ENCODE measurements at regions not wholly inside any gene's neighbourhood (a gene's known extent, or its start where the extent isn't known, plus 50 kb on each side); places are given as distances from the start of the nearest gene placed in this dataset.

DNA sequence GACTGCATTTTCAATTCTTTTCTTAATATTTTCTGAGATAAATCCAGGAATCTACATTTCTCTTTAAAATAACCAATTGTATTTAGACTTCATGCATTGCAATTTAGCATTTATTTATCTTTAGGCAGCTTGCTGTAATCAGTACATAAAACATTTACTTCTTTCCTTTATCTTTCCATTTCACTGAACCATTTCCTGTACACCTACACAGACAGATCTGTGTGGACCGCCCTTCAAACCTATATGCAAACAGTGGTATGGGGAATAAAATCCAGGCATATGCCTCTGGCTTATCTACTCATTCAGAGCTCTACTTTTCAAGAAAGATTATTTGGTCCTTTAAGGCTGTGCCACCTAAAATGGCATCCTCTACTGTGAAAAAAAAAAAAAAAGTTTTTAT, 640.0 kb downstream of the MAT2B start (continued):
- TF ChIP-seq BRCA1 (IDR thresholded peaks at IDR 0.05; ENCODE audit: low read depth, low read length), result no peak
- TF ChIP-seq ZNF384 (IDR thresholded peaks at IDR 0.05; ENCODE audit: borderline replicate concordance, low read depth, low read length), result no peak
- TF ChIP-seq BMI1 (IDR thresholded peaks at IDR 0.05; ENCODE audit: borderline replicate concordance), result no peak
- no peak for TF ChIP-seq SMAD5 (IDR thresholded peaks at IDR 0.05; ENCODE audit: low read depth)
- no peak for TF ChIP-seq STAT1 (conservative IDR thresholded peaks at IDR 0.05)

DNA sequence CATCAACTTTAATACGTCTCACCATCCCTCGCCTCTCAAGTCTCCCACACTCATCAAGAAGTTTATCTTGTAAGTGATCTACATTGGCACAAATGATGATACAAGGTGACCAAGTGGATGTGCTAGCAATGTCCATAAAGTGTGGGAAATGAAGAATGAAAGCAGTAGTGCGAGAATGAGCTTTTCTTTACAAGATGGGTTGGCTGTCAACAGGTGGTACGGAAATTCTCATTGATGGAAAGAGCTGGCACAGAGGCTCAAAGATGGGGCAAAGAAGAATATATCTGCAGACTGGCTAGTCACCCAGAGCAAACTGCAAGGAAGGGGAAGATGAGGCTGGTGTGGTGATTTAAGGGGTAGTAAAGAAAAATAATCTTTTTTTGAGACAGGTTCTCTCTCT, 640.8 kb downstream of the MAT2B start:
- no peak for ATAC-seq
- RAD21 ChIA-PET (ENCODE audit: unreplicated experiment), result no interaction called here

More for the DNA sequence above, 640.8 kb downstream of the MAT2B start:
- no peaks in the 10 kb centered on the region for H4K20me1 ChIP-seq (ENCODE audit: control insufficient read depth, insufficient read depth)
- TF ChIP-seq TAF1 (IDR thresholded peaks at IDR 0.05; ENCODE audit: borderline replicate concordance, low read depth, low read length) (no peak), RCOR1 (conservative IDR thresholded peaks at IDR 0.05; ENCODE audit: low read depth, low read length) (no peak), IRF4 (IDR thresholded peaks at IDR 0.05; ENCODE audit: low read depth, low read length) (no peak), POLR2AphosphoS5 (IDR thresholded peaks at IDR 0.05; ENCODE audit: low read length) (no peak), BCL11A (IDR thresholded peaks at IDR 0.05; ENCODE audit: low read depth, low read length) (no peak), TCF12 (IDR thresholded peaks at IDR 0.05; ENCODE audit: low read depth, low read length) (no peak), SRF (IDR thresholded peaks at IDR 0.05; ENCODE audit: low read depth in 2 of 2, low read length in 2 of 2) (no peak), BHLHE40 (IDR thresholded peaks at IDR 0.05; ENCODE audit: borderline replicate concordance in 1 of 2, low read depth in 2 of 2, low read length in 1 of 2) (no peak), TBL1XR1 (IDR thresholded peaks at IDR 0.05; ENCODE audit: low read depth, low read length) (no peak), HDGF (IDR thresholded peaks at IDR 0.05) (no peak), EED (IDR thresholded peaks at IDR 0.05; ENCODE audit: low read depth) (no peak), CHD2 (IDR thresholded peaks at IDR 0.05; ENCODE audit: borderline replicate concordance, low read depth, low read length) (no peak), SMAD1 (IDR thresholded peaks at IDR 0.05; ENCODE audit: low read depth, partially characterized antibody) (no peak), JUNB (IDR thresholded peaks at IDR 0.05) (no peak), EZH2 (IDR thresholded peaks at IDR 0.05; ENCODE audit: borderline replicate concordance, control insufficient read depth, low read depth, low read length) (no peak), RB1 (IDR thresholded peaks at IDR 0.05; ENCODE audit: borderline replicate concordance) (no peak), WRNIP1 (IDR thresholded peaks at IDR 0.05; ENCODE audit: borderline replicate concordance, low read depth, low read length) (no peak), CBFB (IDR thresholded peaks at IDR 0.05; ENCODE audit: low read depth) (no peak)
- POLR2A ChIA-PET, result no interaction called here
- no peaks in the 10 kb centered on the region for H3K36me3 ChIP-seq (ENCODE audit: control insufficient read depth in 2 of 2, insufficient read depth in 2 of 2, low read length in 1 of 2)
- in situ Hi-C loops (cut with MboI), result no loop called here
- H3K4me2 ChIP-seq (ENCODE audit: control insufficient read depth, insufficient read depth), result no peak overlapping the region
- FAIRE-seq, result no peak
- BruUV-seq (replicated peaks), result no TSS peak
- H3K9ac ChIP-seq (ENCODE audit: control insufficient read depth, insufficient read depth, low read length), result no peak overlapping the region
- CTCF ChIA-PET, result interaction anchor here (1.0 to 1.5 kb wide), 2 partner anchors 16 to 358 kb away, joined by 3 read pairs; no protein-coding TSS in a partner anchor
- SMC1A ChIA-PET (ENCODE audit: uncharacterized antibody, unreplicated experiment), result interaction anchor here (0.6 to 1.1 kb wide), 3 partner anchors 10 to 38 kb away, joined by 3 read pairs; no protein-coding TSS in a partner anchor
- intact Hi-C loops (cut with micrococcal nuclease; ENCODE audit: unreplicated experiment), result no loop called here
- no peak overlapping the region for H3K4me3 ChIP-seq
- H3K27ac ChIP-seq (ENCODE audit: control insufficient read depth, insufficient read depth), result no peak overlapping the region
- no peaks in the 10 kb centered on the region for H3K9me3 ChIP-seq (replicated peaks; ENCODE audit: control insufficient read depth, insufficient read depth, low read length)
- DNase-seq (ENCODE audit: low read depth, low spot score), result no peak
- no peaks in the 10 kb centered on the region for H3K79me2 ChIP-seq (ENCODE audit: control insufficient read depth, insufficient read depth, low read length)
- WGBS (ENCODE audit: insufficient coverage, insufficient replicate concordance, low lambda C conversion rate, missing lambda C conversion rate), result 53% methylated on average over 4 of the region's 4 CpGs
- no peak overlapping the region for H2AFZ ChIP-seq (ENCODE audit: control insufficient read depth, low read depth, low read length)
- H3K27me3 ChIP-seq (replicated peaks in 1 of 2; ENCODE audit: control insufficient read depth in 2 of 2, insufficient read depth in 2 of 2, low read length in 1 of 2), result no peaks in the 10 kb centered on the region
- no peaks in the 10 kb centered on the region for H3K4me1 ChIP-seq (ENCODE audit: control insufficient read depth, insufficient read depth, low read length)

All from GM12878 (cell line).